Fibroblast of skin of abdomen (primary cell): ENCODE measurements at regions not wholly inside any gene's neighbourhood (a gene's known extent, or its start where the extent isn't known, plus 50 kb on each side); places are given as distances from the start of the nearest gene placed in this dataset.

Source experiments
- DNase-seq: peaks from one replicate; pipeline ENCODE4 v3.0.0-alpha.2; 2013

- peak; percentile 73 for DNase-seq
These were observed 95.9 kb upstream of the SPTBN1 start for GRCh38 chr2:54360055-54360792.

- DNase-seq: no peak
These were observed 91.7 kb upstream of the SPTBN1 start for GRCh38 chr2:54364409-54364808.

GRCh38 chr2:54365661-54366060, 90.5 kb upstream of the SPTBN1 start:
- DNase-seq: no peak

- peak; percentile 26 for DNase-seq
These were observed 89.4 kb upstream of the SPTBN1 start for GRCh38 chr2:54366487-54367280.

GRCh38 chr2:54370405-54371104, 85.6 kb upstream of the SPTBN1 start:
- no peak for DNase-seq

- DNase-seq: no peak
These were observed 84.6 kb upstream of the SPTBN1 start for GRCh38 chr2:54371460-54372065.

- DNase-seq: no peak
These were observed 83.8 kb upstream of the SPTBN1 start for GRCh38 chr2:54372361-54372760.

GRCh38 chr2:54373855-54374254, 82.3 kb upstream of the SPTBN1 start:
- DNase-seq: no peak

GRCh38 chr2:54374591-54375364, 81.3 kb upstream of the SPTBN1 start:
- no peak for DNase-seq

GRCh38 chr2:54377451-54377850, 78.7 kb upstream of the SPTBN1 start:
- no peak for DNase-seq

- DNase-seq: no peak
These were observed 78.1 kb upstream of the SPTBN1 start for GRCh38 chr2:54377901-54378493.

- DNase-seq: peak; percentile 31
These were observed 75.5 kb upstream of the SPTBN1 start for GRCh38 chr2:54380670-54381069.

- DNase-seq: no peak
These were observed 74.8 kb upstream of the SPTBN1 start for GRCh38 chr2:54381293-54381692.

GRCh38 chr2:54382601-54383000, 73.5 kb upstream of the SPTBN1 start:
- peak; percentile 77 for DNase-seq

GRCh38 chr2:54384301-54385203, 71.6 kb upstream of the SPTBN1 start:
- DNase-seq: no peak

- no peak for DNase-seq
These were observed 70.9 kb upstream of the SPTBN1 start for GRCh38 chr2:54385271-54385670.

- no peak for DNase-seq
These were observed 69.5 kb upstream of the SPTBN1 start for GRCh38 chr2:54386585-54386984.

GRCh38 chr2:54387059-54387991, 68.8 kb upstream of the SPTBN1 start:
- DNase-seq: peak; percentile 95

GRCh38 chr2:54388076-54388475, 68.1 kb upstream of the SPTBN1 start:
- DNase-seq: peak; percentile 88
